OCI-LY1 (cell line): ENCODE measurements at regions not wholly inside any gene's neighbourhood (a gene's known extent, or its start where the extent isn't known, plus 50 kb on each side); places are given as distances from the start of the nearest gene placed in this dataset.

Experiments
- H2AFZ ChIP-seq: fragments of 200-600 bp; sonication (generic), shearing (Covaris generic); 2 replicates; pipeline ENCODE4 v1.6.0; 2014; ENCODE audit warnings: antibody characterized with exemption, mild to moderate bottlenecking, low read length
- H3F3A ChIP-seq: fragments of 200-600 bp; sonication (generic), shearing (Covaris generic); 2 replicates; pipeline ENCODE4 v1.6.0; 2014; ENCODE audit warnings: mild to moderate bottlenecking, antibody characterized with exemption, low read length, moderate library complexity; ENCODE audit not compliant: insufficient read depth
- H3K27ac ChIP-seq: fragments of 200-600 bp; sonication (generic); 2 replicates; pipeline ENCODE4 v1.5.1; 2014; ENCODE audit warnings: low read length, mixed run types, mild to moderate bottlenecking, low read depth; ENCODE audit not compliant: poor library complexity, severe bottlenecking
- H3K27me3 ChIP-seq: fragments of 200-600 bp; sonication (generic); 2 replicates; pipeline ENCODE4 v1.6.0; 2014; ENCODE audit warnings: antibody characterized with exemption, mild to moderate bottlenecking, low read length, moderate library complexity; ENCODE audit not compliant: insufficient read depth
- H3K36me3 ChIP-seq: fragments of 200-600 bp; sonication (generic); 2 replicates; pipeline ENCODE4 v1.6.1; 2014; ENCODE audit warnings: mild to moderate bottlenecking, antibody characterized with exemption, low read length, moderate library complexity, mixed read lengths; ENCODE audit not compliant: insufficient read depth
- H3K4me1 ChIP-seq: fragments of 200-600 bp; sonication (generic); 2 replicates; pipeline ENCODE4 v1.5.1; 2014; ENCODE audit warnings: mild to moderate bottlenecking, low read length, moderate library complexity; ENCODE audit not compliant: insufficient read depth, severe bottlenecking
- H3K4me2 ChIP-seq: fragments of 200-600 bp; sonication (generic), shearing (Covaris generic); 2 replicates; pipeline ENCODE4 v1.6.1; 2014; ENCODE audit warnings: low read length
- H3K4me3 ChIP-seq: fragments of 200-600 bp; sonication (generic); 2 replicates; pipeline ENCODE4 v1.5.1; 2014; ENCODE audit warnings: low read length, low read depth, mild to moderate bottlenecking, mixed read lengths; ENCODE audit not compliant: poor library complexity, severe bottlenecking
- H3K79me2 ChIP-seq: fragments of 200-600 bp; shearing (Covaris generic); 2 replicates; pipeline ENCODE4 v1.6.1; 2016; ENCODE audit warnings: mixed run types, low read length, mixed read lengths; ENCODE audit not compliant: insufficient read depth
- H3K9ac ChIP-seq: fragments of 200-600 bp; sonication (generic), shearing (Covaris generic); 2 replicates; pipeline ENCODE4 v1.6.1; 2014; ENCODE audit warnings: mild to moderate bottlenecking, low read length, mixed read lengths
- H3K9me2 ChIP-seq: fragments of 200-600 bp; sonication (generic), shearing (Covaris generic); 2 replicates; pipeline ENCODE4 v1.6.1; 2014; ENCODE audit warnings: low read depth, mild to moderate bottlenecking, low read length, mixed read lengths
- H3K9me3 ChIP-seq: fragments of 200-600 bp; shearing (Covaris generic); 2 replicates; pipeline ENCODE4 v1.6.1; 2014; ENCODE audit warnings: low read length, mixed read lengths
- H4K20me1 ChIP-seq: fragments of 200-600 bp; sonication (generic), shearing (Covaris generic); 2 replicates; pipeline ENCODE4 v1.6.0; 2016; ENCODE audit warnings: mild to moderate bottlenecking, low read length; ENCODE audit not compliant: insufficient read depth
- CTCF ChIP-seq: fragments of 200-600 bp; sonication (generic), shearing (Covaris generic); IDR thresholded peaks from 2 replicates; pipeline ENCODE4 v1.5.1; 2017; ENCODE audit warnings: mild to moderate bottlenecking, antibody characterized with exemption, low read length, moderate library complexity, mixed read lengths
- EZH2 ChIP-seq: fragments of 200-600 bp; sonication (generic), shearing (Covaris generic); IDR thresholded peaks from 2 replicates; pipeline ENCODE4 v1.8.0; 2017; ENCODE audit warnings: borderline replicate concordance, mixed run types, mild to moderate bottlenecking, antibody characterized with exemption, low read length, moderate library complexity, mixed read lengths

GRCh38 chr14:86237733-86238132 is 707.8 kb downstream of the FLRT2 start:
- H3F3A ChIP-seq = no peaks in the 10 kb centered on the region
- peak overlapping the region; percentile 53 for H3K4me3 ChIP-seq
- peak overlapping the region; percentile 54 for H3K4me2 ChIP-seq
- peak overlapping the region; percentile 75 for H3K27ac ChIP-seq
- no peaks in the 10 kb centered on the region; the same call in 1 of the 2 replicates for H3K79me2 ChIP-seq
- peaks cover 26% of the 10 kb centered on the region for H3K4me1 ChIP-seq
- H3K27me3 ChIP-seq = no peaks in the 10 kb centered on the region
- H2AFZ ChIP-seq = no peak overlapping the region
- H3K9me3 ChIP-seq = no peaks in the 10 kb centered on the region
- TF ChIP-seq CTCF (no peak), EZH2 (no peak)
- peak overlapping the region; percentile 62 for H3K9ac ChIP-seq
- no peaks in the 10 kb centered on the region for H3K9me2 ChIP-seq
- H4K20me1 ChIP-seq = no peaks in the 10 kb centered on the region
- no peaks in the 10 kb centered on the region for H3K36me3 ChIP-seq

- TF ChIP-seq CTCF (no peak), EZH2 (no peak)
- Histone ChIP-seq H3K36me3 (no peaks in the 10 kb centered on the region), H3K27ac (no peak overlapping the region), H4K20me1 (no peaks in the 10 kb centered on the region), H3K4me2 (no peak overlapping the region), H3K9me3 (no peaks in the 10 kb centered on the region), H3K4me3 (no peak overlapping the region), H3K9ac (no peak overlapping the region), H3F3A (no peaks in the 10 kb centered on the region), H2AFZ (no peak overlapping the region), H3K79me2 (no peaks in the 10 kb centered on the region), H3K4me1 (no peaks in the 10 kb centered on the region), H3K9me2 (no peaks in the 10 kb centered on the region), H3K27me3 (no peaks in the 10 kb centered on the region)
Measured at GRCh38 chr14:86221755-86222154, 691.8 kb downstream of the FLRT2 start.

- Histone ChIP-seq H3K9ac (no peak overlapping the region), H4K20me1 (no peaks in the 10 kb centered on the region), H3F3A (no peaks in the 10 kb centered on the region), H3K79me2 (no peaks in the 10 kb centered on the region), H3K36me3 (no peaks in the 10 kb centered on the region), H2AFZ (no peak overlapping the region), H3K27ac (no peak overlapping the region), H3K4me2 (no peak overlapping the region), H3K27me3 (no peaks in the 10 kb centered on the region), H3K4me3 (no peak overlapping the region), H3K9me2 (no peaks in the 10 kb centered on the region), H3K9me3 (no peaks in the 10 kb centered on the region), H3K4me1 (no peaks in the 10 kb centered on the region)
- TF ChIP-seq CTCF (no peak), EZH2 (no peak)
Measured at GRCh38 chr14:86221000-86221399, 691.1 kb downstream of the FLRT2 start.
